Activated CD4-positive, alpha-beta T cell treated with anti-CD3 and anti-CD28 coated beads, Interleukin-2, amount 10 ng/mL, durations not matched to agents 24 days and 14 days (primary cell): ENCODE measurements at regions not wholly inside any gene's neighbourhood (a gene's known extent, or its start where the extent isn't known, plus 50 kb on each side); places are given as distances from the start of the nearest gene placed in this dataset.
"Not testable (repeated sequence)": the region's sequence is repeated elsewhere in the genome, so short reads cannot be mapped to it uniquely, and the experiment has no call there.

Source experiments
- DNase-seq: peaks from one replicate; pipeline ENCODE4 v3.0.0; 2022
- H3K27ac Mint-ChIP-seq: one replicate; pipeline ENCODE4 v1.8.0; 2022; ENCODE audit warnings: mild to moderate bottlenecking, mixed read lengths
- H3K27me3 Mint-ChIP-seq: one replicate; pipeline ENCODE4 v1.8.0; 2022; ENCODE audit warnings: mixed read lengths
- H3K36me3 Mint-ChIP-seq: one replicate; pipeline ENCODE4 v1.8.0; 2022; ENCODE audit warnings: low read depth, mild to moderate bottlenecking, mixed read lengths
- H3K4me1 Mint-ChIP-seq: one replicate; pipeline ENCODE4 v1.8.0; 2021; ENCODE audit warnings: mixed read lengths
- H3K4me3 Mint-ChIP-seq: one replicate; pipeline ENCODE4 v1.8.0; 2022; ENCODE audit warnings: mild to moderate bottlenecking, moderate library complexity, mixed read lengths
- H3K9me3 Mint-ChIP-seq: one replicate; pipeline ENCODE4 v1.8.0; 2021; ENCODE audit warnings: mixed read lengths
- intact Hi-C: fragments of 100-400 bp; cut with micrococcal nuclease; formaldehyde crosslinking; loops from one replicate; pipeline ENCODE4 v1.15.1; 2023

DNA sequence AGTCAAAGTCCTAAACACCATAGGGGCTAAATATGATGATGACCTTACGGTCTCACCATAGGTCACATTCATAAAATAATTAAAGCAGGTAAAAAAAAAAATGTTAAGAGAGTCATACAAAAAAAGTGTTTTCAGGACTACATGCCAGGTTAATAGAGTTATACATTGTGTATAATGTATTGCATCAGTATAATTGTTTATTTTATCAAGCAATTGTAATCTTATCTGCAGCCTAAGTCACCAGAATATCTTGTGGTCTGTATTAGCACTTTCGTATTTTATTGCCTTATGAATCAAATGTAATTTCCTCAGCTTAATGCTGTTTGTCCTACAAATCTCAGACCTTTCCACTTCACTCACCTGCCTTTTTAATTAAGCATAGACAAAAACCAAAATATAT, 972.9 kb upstream of the PCDH20 start:
- no peaks in the 10 kb centered on the region for H3K9me3 Mint-ChIP-seq
- no peaks in the 10 kb centered on the region for H3K27me3 Mint-ChIP-seq
- H3K27ac Mint-ChIP-seq, result no peak overlapping the region
- no peaks in the 10 kb centered on the region for H3K4me1 Mint-ChIP-seq
- DNase-seq, result no peak
- no peak overlapping the region for H3K4me3 Mint-ChIP-seq
- no peaks in the 10 kb centered on the region for H3K36me3 Mint-ChIP-seq
- intact Hi-C loops, result no loop called here

DNA sequence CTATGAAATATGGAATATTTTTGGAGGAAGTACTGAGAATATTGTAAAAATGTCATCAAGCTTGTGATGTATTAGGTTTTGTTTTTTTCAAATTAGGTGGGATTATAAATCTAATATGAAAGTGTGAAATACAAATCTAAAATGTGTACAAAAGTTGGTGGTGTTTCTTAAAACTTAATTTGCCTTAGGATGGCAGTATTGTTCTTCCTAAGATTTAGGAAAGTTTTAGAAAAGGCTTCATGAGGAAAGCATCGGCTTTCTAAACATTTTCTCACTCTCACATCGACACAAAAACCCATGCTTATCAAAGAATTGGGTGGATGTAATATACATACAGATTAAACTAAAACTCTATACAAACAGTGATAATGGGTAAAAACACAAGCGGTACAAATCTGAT, 972.0 kb upstream of the PCDH20 start:
- H3K4me1 Mint-ChIP-seq, result no peaks in the 10 kb centered on the region
- no peak for DNase-seq
- H3K36me3 Mint-ChIP-seq, result no peaks in the 10 kb centered on the region
- no peaks in the 10 kb centered on the region for H3K27me3 Mint-ChIP-seq
- H3K9me3 Mint-ChIP-seq, result no peaks in the 10 kb centered on the region
- intact Hi-C loops, result no loop called here
- no peak overlapping the region for H3K27ac Mint-ChIP-seq
- no peak overlapping the region for H3K4me3 Mint-ChIP-seq

DNA sequence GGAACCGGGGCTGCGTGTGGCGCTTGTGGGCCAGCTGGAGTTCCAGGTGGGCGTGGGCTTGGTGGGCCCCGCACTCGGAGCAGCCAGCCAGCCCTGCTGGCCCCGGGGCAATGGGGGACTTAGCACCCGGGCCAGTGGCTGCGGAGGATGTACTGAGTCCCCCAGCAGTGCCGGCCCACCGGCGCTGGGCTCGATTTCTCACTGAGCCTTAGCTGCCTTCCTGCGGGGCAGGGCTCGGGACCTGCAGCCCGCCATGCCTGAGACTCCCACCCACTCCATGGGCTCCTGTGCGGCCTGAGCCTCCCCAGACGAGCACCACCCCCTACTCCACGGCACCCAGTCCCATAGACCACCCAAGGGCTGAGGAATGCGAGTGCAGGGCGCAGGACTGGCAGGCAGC, 963.6 kb upstream of the PCDH20 start:
- H3K27ac Mint-ChIP-seq, H3K4me1 Mint-ChIP-seq, H3K27me3 Mint-ChIP-seq, DNase-seq, H3K4me3 Mint-ChIP-seq, intact Hi-C loops, H3K36me3 Mint-ChIP-seq, H3K9me3 Mint-ChIP-seq: not testable (repeated sequence)

DNA sequence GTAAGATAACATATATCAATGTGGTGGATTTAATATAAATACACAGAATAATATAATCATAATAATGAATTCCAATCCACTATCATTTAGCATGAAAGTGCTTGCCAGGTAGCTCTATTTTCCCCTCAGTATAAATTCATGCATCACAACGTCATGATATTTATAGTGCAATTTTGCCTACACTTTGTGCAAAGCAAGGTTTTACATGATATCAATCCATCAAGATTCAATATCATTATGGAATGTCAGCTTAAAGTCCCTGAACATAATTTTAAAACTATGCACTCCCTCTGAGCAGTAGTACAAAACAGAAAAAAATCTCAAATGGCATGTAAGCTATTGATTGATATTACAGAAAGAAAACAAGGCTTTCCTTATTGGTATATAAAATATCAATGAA, 962.2 kb upstream of the PCDH20 start:
- no peaks in the 10 kb centered on the region for H3K4me1 Mint-ChIP-seq
- no peak overlapping the region for H3K4me3 Mint-ChIP-seq
- H3K9me3 Mint-ChIP-seq, result peaks cover 10% of the 10 kb centered on the region
- H3K36me3 Mint-ChIP-seq, result no peaks in the 10 kb centered on the region
- no peak for DNase-seq
- no peak overlapping the region for H3K27ac Mint-ChIP-seq
- no peaks in the 10 kb centered on the region for H3K27me3 Mint-ChIP-seq
- intact Hi-C loops, result no loop called here

DNA sequence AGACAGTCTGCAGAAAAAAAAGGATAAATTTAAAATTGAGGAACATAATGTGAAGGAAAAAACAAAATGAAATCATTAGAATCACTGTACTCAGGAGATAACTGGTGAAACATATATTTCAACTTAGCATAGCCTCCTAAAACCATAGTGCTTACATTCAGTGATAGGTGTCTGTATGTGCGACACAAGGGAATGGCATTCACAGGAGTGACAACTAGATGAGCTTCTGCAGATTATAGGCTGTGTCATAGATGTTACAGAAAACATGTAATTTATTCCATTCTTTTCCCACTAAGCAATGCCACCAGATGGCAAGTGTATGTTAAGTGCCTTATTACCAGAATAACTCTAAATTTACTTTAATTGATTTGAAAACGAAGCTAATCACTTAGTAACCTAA, 960.0 kb upstream of the PCDH20 start:
- Mint-ChIP-seq H3K9me3 (peaks cover 3% of the 10 kb centered on the region), H3K4me1 (no peaks in the 10 kb centered on the region), H3K27me3 (no peaks in the 10 kb centered on the region), H3K36me3 (no peaks in the 10 kb centered on the region), H3K27ac (no peak overlapping the region), H3K4me3 (no peak overlapping the region)
- no peak for DNase-seq
- intact Hi-C loops, result no loop called here

DNA sequence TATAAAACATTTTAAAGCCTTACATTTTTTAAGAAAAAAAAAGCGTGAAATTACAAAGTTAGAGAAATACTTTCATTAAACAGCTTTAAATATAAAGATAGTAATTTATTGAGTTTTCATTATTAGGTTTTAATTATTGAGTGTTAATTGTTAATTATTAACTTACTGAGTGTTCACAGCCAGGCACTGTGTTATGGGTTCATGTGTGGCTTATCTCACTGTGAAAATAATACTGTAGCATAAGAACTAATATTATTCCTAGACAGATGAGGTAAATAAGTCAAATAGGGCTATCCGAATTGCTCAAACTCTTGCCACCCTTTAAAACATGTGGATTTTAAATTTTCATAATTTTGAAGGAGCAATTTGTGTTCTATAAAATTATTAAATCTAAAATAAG, 956.1 kb upstream of the PCDH20 start:
- no peaks in the 10 kb centered on the region for H3K36me3 Mint-ChIP-seq
- no peaks in the 10 kb centered on the region for H3K9me3 Mint-ChIP-seq
- no peak overlapping the region for H3K4me3 Mint-ChIP-seq
- DNase-seq, result no peak
- intact Hi-C loops, result no loop called here
- H3K27me3 Mint-ChIP-seq, result no peaks in the 10 kb centered on the region
- no peak overlapping the region for H3K27ac Mint-ChIP-seq
- H3K4me1 Mint-ChIP-seq, result no peaks in the 10 kb centered on the region

DNA sequence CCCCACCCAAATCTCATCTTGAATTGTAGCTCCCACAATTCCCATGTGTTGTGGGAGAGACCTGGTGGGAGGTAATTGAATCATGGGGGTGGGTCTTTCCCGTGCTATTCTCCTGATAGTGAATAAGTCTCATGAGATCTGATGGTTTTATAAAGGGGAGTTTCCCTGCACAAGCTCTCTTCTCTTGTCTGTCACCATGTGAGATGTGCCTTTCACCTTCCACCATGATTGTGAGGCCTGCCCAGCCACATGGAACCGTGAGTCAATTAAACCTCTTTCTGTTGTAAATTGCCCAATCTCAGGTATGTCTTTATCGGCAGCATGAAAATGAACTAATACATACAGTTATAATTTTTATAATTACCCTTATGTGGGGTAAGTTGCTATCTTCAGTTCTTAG, 952.3 kb upstream of the PCDH20 start:
- H3K27ac Mint-ChIP-seq, H3K4me3 Mint-ChIP-seq, H3K9me3 Mint-ChIP-seq, H3K4me1 Mint-ChIP-seq, DNase-seq, H3K36me3 Mint-ChIP-seq, H3K27me3 Mint-ChIP-seq, intact Hi-C loops: not testable (repeated sequence)

DNA sequence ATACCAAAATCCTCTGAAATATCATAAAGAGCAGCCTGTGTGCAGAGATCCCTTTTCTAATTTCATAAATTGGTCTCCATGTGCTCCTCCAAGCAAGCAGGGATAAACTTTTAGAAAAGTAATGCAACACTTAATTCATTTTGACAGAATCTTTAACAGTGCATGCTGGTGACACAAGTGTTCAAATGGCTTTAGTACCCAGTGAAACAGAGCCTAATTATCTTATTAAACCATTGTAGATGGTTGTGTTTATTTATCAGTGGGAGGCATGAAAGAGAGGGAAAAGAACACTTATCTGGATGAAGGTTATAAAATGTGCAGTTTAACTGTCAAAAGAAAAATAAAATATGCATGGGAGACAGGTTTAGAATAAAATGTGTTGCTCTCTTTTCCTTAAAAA, 945.0 kb upstream of the PCDH20 start:
- intact Hi-C loops, result no loop called here
- no peaks in the 10 kb centered on the region for H3K27me3 Mint-ChIP-seq
- no peaks in the 10 kb centered on the region for H3K9me3 Mint-ChIP-seq
- no peak for DNase-seq
- no peaks in the 10 kb centered on the region for H3K36me3 Mint-ChIP-seq
- no peaks in the 10 kb centered on the region for H3K4me1 Mint-ChIP-seq
- H3K4me3 Mint-ChIP-seq, result no peak overlapping the region
- no peak overlapping the region for H3K27ac Mint-ChIP-seq

DNA sequence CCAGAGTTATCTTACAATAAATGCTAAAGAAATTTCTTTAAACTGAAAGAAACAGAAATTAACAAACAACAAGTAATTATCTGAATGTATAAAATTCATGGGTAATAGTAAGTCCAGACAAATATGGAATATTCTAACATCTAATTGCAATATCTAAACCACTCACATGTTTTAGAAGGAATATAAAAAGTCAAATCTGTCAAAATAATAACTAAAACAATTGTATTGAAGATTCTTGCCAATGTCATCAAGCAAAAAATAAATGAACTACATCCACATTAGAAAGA, 942.9 kb upstream of the PCDH20 start:
- Mint-ChIP-seq H3K4me3 (no peak overlapping the region), H3K9me3 (no peaks in the 10 kb centered on the region), H3K4me1 (no peaks in the 10 kb centered on the region), H3K27ac (no peak overlapping the region), H3K36me3 (no peaks in the 10 kb centered on the region), H3K27me3 (no peaks in the 10 kb centered on the region)
- intact Hi-C loops, result no loop called here
- no peak for DNase-seq

DNA sequence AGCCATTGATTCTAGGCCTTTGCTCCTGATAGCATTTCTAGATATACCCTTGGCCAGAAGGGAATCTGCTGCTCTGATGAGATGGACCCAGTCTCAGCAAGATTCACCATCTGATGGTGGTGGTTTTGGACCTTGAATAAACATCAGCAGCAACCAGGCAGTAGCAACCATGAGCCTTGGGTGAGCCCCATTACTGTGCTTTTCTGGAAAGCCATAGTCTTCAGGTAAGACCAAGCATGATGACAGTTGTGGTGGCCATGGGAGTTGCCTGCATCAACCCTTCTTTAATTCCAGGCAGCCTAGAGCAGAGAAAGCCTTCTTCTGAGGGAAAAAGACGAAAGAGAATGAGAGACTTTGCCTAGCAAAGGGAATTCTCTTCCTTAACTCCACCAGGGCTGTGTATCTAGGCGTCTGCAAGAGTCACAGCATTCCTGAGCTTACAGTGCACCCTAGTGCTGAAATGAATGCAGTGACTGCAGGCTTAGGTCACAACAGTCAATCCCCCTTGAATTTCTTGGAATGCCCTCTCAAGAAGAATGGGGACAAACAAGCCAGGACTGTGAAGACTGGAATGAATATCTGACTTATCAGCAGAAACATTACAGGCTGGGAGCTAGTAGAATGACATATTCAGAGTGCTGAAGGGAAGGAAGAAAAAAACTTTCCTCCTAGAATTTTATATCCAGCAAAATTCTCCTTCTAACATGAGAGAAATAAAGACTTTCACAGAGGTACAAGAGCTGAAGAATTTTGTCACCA, 942.4 kb upstream of the PCDH20 start:
- H3K4me3 Mint-ChIP-seq, result no peak overlapping the region
- H3K27ac Mint-ChIP-seq, result no peak overlapping the region
- DNase-seq, result no peak
- H3K36me3 Mint-ChIP-seq, result no peaks in the 10 kb centered on the region
- H3K27me3 Mint-ChIP-seq, result no peaks in the 10 kb centered on the region
- intact Hi-C loops, result no loop called here
- H3K9me3 Mint-ChIP-seq, result no peaks in the 10 kb centered on the region
- no peaks in the 10 kb centered on the region for H3K4me1 Mint-ChIP-seq

DNA sequence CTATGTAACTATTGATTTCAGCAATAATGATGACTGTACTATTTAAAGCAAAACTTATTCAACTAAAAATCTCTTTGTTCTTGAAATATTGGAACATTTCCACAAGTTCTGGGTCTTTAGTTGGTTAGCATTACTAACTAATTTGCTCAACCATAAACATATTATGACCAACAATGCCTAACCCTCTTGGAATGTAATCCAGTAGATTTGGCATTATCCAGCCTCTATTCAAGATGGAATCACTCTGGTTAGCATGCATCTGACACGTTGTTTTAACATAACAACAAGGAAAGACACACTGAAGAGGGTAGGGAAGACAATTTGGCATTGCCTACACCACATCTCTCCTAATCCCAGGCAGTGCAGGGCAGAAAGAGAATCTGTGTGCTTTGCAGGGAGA, 941.3 kb upstream of the PCDH20 start:
- H3K4me3 Mint-ChIP-seq, result no peak overlapping the region
- H3K27me3 Mint-ChIP-seq, result no peaks in the 10 kb centered on the region
- no peak for DNase-seq
- H3K36me3 Mint-ChIP-seq, result no peaks in the 10 kb centered on the region
- no peak overlapping the region for H3K27ac Mint-ChIP-seq
- intact Hi-C loops, result no loop called here
- no peaks in the 10 kb centered on the region for H3K4me1 Mint-ChIP-seq
- no peaks in the 10 kb centered on the region for H3K9me3 Mint-ChIP-seq

DNA sequence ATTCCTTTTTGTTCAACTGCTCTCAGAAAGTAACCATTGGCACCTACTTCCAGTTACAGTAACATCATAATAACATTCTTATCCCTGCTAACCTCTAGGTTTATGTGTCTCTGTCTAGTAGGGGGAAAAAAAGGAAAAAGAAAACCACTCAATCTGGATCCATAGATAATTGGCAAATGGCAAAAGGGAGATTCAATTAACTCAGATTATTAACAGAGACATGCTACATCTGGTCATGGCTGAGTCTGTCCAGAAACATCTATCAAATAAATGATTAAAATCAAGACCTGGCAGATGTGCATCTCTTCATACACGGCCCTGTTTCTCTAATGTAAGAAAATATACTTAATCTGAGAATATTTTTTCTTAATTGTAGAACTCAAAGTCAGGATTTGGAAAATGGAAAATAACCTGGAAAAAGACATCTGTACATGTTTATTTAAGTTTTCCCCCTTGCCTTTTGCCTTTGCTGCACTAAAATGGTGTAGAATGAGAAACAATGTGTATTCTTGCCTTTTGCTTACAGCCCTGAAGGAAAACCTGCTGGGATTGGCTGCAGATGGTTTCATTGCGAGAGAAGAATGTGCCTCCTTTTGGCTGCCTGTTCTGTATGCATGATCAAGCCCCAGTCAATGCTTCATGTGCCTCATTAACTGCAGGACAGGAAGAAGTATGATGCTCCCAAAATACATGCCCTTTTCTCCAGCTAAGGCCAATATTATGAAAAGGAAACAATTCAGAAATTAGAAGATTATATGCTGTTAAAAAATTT, 921.6 kb upstream of the PCDH20 start:
- no peaks in the 10 kb centered on the region for H3K9me3 Mint-ChIP-seq
- H3K4me3 Mint-ChIP-seq, result no peak overlapping the region
- DNase-seq, result no peak
- intact Hi-C loops, result no loop called here
- no peak overlapping the region for H3K27ac Mint-ChIP-seq
- no peaks in the 10 kb centered on the region for H3K36me3 Mint-ChIP-seq
- H3K4me1 Mint-ChIP-seq, result no peaks in the 10 kb centered on the region
- no peaks in the 10 kb centered on the region for H3K27me3 Mint-ChIP-seq

DNA sequence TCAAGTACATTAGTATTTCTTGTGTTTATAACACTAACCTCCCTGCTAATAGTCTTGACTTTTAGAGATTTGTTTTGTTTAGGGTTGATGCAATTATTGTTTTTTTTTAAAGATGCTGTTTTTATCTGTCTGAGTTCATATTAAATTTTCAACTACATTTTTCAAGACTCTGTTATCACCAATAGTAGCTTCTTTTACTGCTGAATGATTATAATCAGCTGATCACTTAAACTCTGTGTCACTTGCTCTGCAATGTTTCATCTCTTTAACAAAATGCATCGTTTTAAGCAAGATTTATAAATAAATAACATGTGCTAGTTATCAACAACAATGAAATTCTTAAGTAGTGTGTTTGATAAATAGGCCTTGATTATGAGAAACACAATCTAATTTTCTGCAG, 920.9 kb upstream of the PCDH20 start:
- no peaks in the 10 kb centered on the region for H3K36me3 Mint-ChIP-seq
- no peaks in the 10 kb centered on the region for H3K9me3 Mint-ChIP-seq
- no peaks in the 10 kb centered on the region for H3K27me3 Mint-ChIP-seq
- H3K4me3 Mint-ChIP-seq, result no peak overlapping the region
- no peak for DNase-seq
- intact Hi-C loops, result no loop called here
- no peaks in the 10 kb centered on the region for H3K4me1 Mint-ChIP-seq
- H3K27ac Mint-ChIP-seq, result no peak overlapping the region

DNA sequence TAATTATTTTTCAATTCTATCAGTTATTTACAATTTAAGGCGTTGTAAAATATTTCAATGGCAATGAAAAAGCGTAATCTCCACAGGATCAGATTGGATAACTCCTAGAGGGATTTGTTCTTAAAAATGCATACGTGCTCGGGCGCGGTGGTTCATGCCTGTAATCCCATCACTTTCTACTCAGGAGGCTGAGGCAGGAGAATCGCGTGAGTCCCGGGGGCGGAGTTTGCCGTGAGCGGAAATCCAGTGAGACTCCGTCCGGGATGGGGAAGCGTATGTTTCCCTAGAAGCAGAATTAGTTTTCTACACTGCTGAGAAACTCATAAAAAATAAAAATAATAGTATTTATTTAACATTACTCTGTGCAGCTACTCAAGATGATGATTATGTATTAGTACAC, 917.8 kb upstream of the PCDH20 start:
- DNase-seq, result no peak
- Mint-ChIP-seq H3K4me1 (no peaks in the 10 kb centered on the region), H3K27ac (no peak overlapping the region), H3K36me3 (no peaks in the 10 kb centered on the region), H3K27me3 (no peaks in the 10 kb centered on the region), H3K9me3 (no peaks in the 10 kb centered on the region), H3K4me3 (no peak overlapping the region)
- intact Hi-C loops, result no loop called here

DNA sequence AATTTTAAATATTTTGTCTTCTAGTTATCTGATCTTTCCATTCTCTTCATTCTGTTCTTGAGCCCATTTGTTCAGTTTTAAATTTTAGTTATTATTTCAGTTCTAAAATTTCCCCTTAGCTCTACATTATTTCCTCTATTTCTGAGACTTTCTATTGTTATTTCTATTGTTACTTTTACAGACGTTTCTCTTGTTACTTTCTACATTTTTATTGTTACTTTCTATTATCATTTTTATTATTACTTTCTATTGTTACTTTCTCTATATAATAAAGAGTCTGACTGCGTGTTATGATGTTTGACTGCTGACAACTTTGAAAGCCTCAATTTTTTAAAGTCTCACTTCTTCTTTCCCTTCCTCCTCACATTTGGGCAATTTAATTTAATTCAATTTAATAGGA, 915.7 kb upstream of the PCDH20 start:
- Mint-ChIP-seq H3K4me3 (no peak overlapping the region), H3K9me3 (peaks cover 8% of the 10 kb centered on the region), H3K4me1 (no peaks in the 10 kb centered on the region), H3K27ac (no peak overlapping the region), H3K36me3 (no peaks in the 10 kb centered on the region), H3K27me3 (no peaks in the 10 kb centered on the region)
- no peak for DNase-seq
- intact Hi-C loops, result no loop called here
